Mesothelial cell of epicardium (in vitro differentiated cells): ENCODE measurements at regions not wholly inside any gene's neighbourhood (a gene's known extent, or its start where the extent isn't known, plus 50 kb on each side); places are given as distances from the start of the nearest gene placed in this dataset.

Experiments
- DNase-seq, 2 experiments: peaks; one replicate each; pipeline ENCODE4 v3.0.0; 2021; ENCODE audit warnings: low spot score in 2 of 2; ENCODE audit not compliant: unreplicated experiment in 2 of 2
- H3K27ac Mint-ChIP-seq: 2 replicates; pipeline ENCODE4 v1.8.0; 2021; ENCODE audit warnings: mixed read lengths
- H3K27me3 Mint-ChIP-seq: 2 replicates; pipeline ENCODE4 v1.8.0; 2021; ENCODE audit warnings: low read depth, mixed read lengths
- H3K36me3 Mint-ChIP-seq: 2 replicates; pipeline ENCODE4 v1.8.0; 2021; ENCODE audit warnings: mixed read lengths
- H3K4me1 Mint-ChIP-seq: 2 replicates; pipeline ENCODE4 v1.8.0; 2021; ENCODE audit warnings: mixed read lengths
- H3K4me3 Mint-ChIP-seq: 2 replicates; pipeline ENCODE4 v1.8.0; 2021; ENCODE audit warnings: mild to moderate bottlenecking, moderate library complexity, mixed read lengths
- H3K9me3 Mint-ChIP-seq: 2 replicates; pipeline ENCODE4 v1.8.0; 2021; ENCODE audit warnings: mixed read lengths
- CTCF ChIP-seq: fragments of 200-600 bp; sonication (generic); IDR thresholded peaks from one replicate; pipeline ENCODE4 v1.5.0; 2021; ENCODE audit warnings: antibody characterized with exemption; ENCODE audit not compliant: unreplicated experiment

- Mint-ChIP-seq H3K4me1 (no peaks in the 10 kb centered on the region), H3K36me3 (no peaks in the 10 kb centered on the region), H3K27ac (no peak overlapping the region), H3K27me3 (no peaks in the 10 kb centered on the region), H3K4me3 (no peak overlapping the region), H3K9me3 (peaks cover 14% of the 10 kb centered on the region)
- no peak for DNase-seq
- TF ChIP-seq CTCF: no peak
These were observed 165.2 kb upstream of the PTER start for GRCh38 chr10:16271571-16271970.

GRCh38 chr10:16274911-16275310 lies 161.9 kb upstream of the PTER start:
- H3K27me3 Mint-ChIP-seq: no peaks in the 10 kb centered on the region
- H3K36me3 Mint-ChIP-seq: no peaks in the 10 kb centered on the region
- no peak for DNase-seq
- no peaks in the 10 kb centered on the region for H3K4me1 Mint-ChIP-seq
- H3K4me3 Mint-ChIP-seq: no peak overlapping the region
- no peak overlapping the region for H3K27ac Mint-ChIP-seq
- TF ChIP-seq CTCF: no peak
- H3K9me3 Mint-ChIP-seq: peaks cover 14% of the 10 kb centered on the region

- H3K27ac Mint-ChIP-seq: no peak overlapping the region
- no peaks in the 10 kb centered on the region for H3K36me3 Mint-ChIP-seq
- no peaks in the 10 kb centered on the region for H3K27me3 Mint-ChIP-seq
- no peak for DNase-seq
- peaks cover 10% of the 10 kb centered on the region for H3K9me3 Mint-ChIP-seq
- no peak for TF ChIP-seq CTCF
- H3K4me3 Mint-ChIP-seq: no peak overlapping the region
- no peaks in the 10 kb centered on the region for H3K4me1 Mint-ChIP-seq
These were observed 156.2 kb upstream of the PTER start for GRCh38 chr10:16280595-16280994.

DNA sequence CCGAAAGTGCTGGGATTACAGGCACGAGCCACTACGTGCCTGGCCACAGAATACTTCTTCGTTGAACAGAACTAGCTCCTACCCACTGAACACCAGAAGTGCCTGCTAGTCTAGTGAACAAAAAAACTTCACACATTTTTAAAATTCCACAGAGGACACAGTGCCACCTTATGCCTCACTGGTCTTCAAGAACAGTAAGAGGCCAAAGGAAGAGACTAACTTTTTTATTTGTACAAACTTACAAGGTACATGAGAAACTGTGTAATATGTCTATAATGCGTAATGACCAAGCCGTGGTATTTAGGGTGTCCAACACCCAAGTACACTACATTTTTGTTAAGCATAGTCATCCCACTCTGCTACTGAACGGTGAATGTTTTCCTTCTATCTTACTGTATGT lies 144.4 kb upstream of the PTER start:
- H3K4me3 Mint-ChIP-seq: no peak overlapping the region
- no peak for TF ChIP-seq CTCF
- H3K9me3 Mint-ChIP-seq: peaks cover 2% of the 10 kb centered on the region
- H3K27me3 Mint-ChIP-seq: peaks cover 14% of the 10 kb centered on the region
- DNase-seq: no peak
- H3K27ac Mint-ChIP-seq: no peak overlapping the region
- no peaks in the 10 kb centered on the region for H3K36me3 Mint-ChIP-seq
- no peaks in the 10 kb centered on the region for H3K4me1 Mint-ChIP-seq

DNA sequence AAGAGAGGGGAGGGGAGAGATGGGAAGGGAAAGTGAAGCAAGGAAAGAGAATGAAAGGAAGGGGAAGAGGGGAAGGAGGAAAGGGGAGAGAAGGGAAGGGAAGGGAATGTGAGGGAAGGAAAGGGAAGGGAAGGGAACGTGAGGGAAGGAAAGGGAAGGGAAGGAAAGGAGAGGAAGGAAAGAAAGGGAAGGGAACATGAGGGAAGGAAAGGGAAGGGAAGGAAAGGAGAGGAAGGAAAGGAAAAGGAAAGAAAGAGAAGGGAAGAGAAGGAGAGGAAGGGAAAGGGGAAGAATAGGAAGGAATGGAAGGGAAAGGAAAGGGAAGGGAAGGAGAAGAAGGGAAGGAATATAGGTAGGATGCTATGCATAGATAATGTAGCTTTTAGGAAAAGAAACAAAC lies 139.7 kb upstream of the PTER start:
- no peak overlapping the region for H3K4me3 Mint-ChIP-seq
- DNase-seq: no peak
- H3K4me1 Mint-ChIP-seq: no peaks in the 10 kb centered on the region
- H3K9me3 Mint-ChIP-seq: no peaks in the 10 kb centered on the region
- no peaks in the 10 kb centered on the region for H3K36me3 Mint-ChIP-seq
- no peak overlapping the region for H3K27ac Mint-ChIP-seq
- H3K27me3 Mint-ChIP-seq: peaks cover 26% of the 10 kb centered on the region
- TF ChIP-seq CTCF: no peak

DNA sequence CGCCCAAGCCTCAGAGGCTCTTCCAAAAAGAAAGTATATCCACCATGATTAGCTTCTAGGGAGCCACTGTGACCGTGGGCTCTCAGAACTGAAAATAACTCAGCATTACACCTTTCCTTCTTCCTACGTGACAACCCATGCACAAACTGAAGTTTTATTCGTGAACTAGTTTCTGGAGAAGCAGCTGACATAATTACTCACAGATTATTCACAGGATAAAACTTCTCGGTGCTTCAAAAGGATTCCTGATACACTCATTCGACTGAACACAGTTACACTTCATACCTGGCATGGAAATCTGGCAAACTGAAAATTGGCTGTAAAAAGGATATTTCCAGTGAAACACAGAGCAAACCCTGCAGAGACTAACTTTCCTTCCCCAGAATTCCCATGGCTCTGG lies 139.2 kb upstream of the PTER start:
- no peak for TF ChIP-seq CTCF
- H3K27ac Mint-ChIP-seq: no peak overlapping the region
- H3K4me3 Mint-ChIP-seq: no peak overlapping the region
- no peaks in the 10 kb centered on the region for H3K9me3 Mint-ChIP-seq
- no peak for DNase-seq
- H3K27me3 Mint-ChIP-seq: peaks cover 26% of the 10 kb centered on the region
- no peaks in the 10 kb centered on the region for H3K36me3 Mint-ChIP-seq
- H3K4me1 Mint-ChIP-seq: no peaks in the 10 kb centered on the region
